CD8-positive, alpha-beta memory T cell (primary cell): ENCODE measurements at regions not wholly inside any gene's neighbourhood (a gene's known extent, or its start where the extent isn't known, plus 50 kb on each side); places are given as distances from the start of the nearest gene placed in this dataset.

Experiments used
- CTCF ChIA-PET: fragments of 350-600 bp; sonication (Branson Sonifier 250); formaldehyde crosslinking; loops from one replicate; lab custom pipeline; 2021; ENCODE audit warnings: antibody characterized with exemption; lab: Charles Lee
- POLR2A ChIA-PET: fragments of 350-600 bp; sonication (Branson Sonifier 250); formaldehyde crosslinking; loops from one replicate; lab custom pipeline; 2021; ENCODE audit warnings: antibody characterized with exemption; lab: Charles Lee
- DNase-seq, 5 donors: peaks; one replicate each; pipeline versions ENCODE4 v3.0.0 to v3.0.0-alpha.2; 2020 to 2022; ENCODE audit warnings: mixed read lengths in 1 of 5
- H3K27ac ChIP-seq: one replicate; pipeline ENCODE4 v1.7.0; 2013; ENCODE audit warnings: low read depth, mild to moderate bottlenecking, low read length, moderate library complexity
- H3K27me3 ChIP-seq: 2 replicates; pipeline ENCODE4 v1.7.0; 2013; ENCODE audit warnings: low read length, mild to moderate bottlenecking; ENCODE audit not compliant: insufficient read depth, poor library complexity, severe bottlenecking
- H3K36me3 ChIP-seq: 2 replicates; pipeline ENCODE4 v1.7.0; 2013; ENCODE audit warnings: mild to moderate bottlenecking, low read length, moderate library complexity; ENCODE audit not compliant: insufficient read depth
- H3K4me1 ChIP-seq: 2 replicates; pipeline ENCODE4 v1.7.0; 2013; ENCODE audit warnings: mild to moderate bottlenecking, low read length, moderate library complexity; ENCODE audit not compliant: insufficient read depth
- H3K4me3 ChIP-seq: 2 replicates; pipeline ENCODE4 v1.7.0; 2013; ENCODE audit warnings: mild to moderate bottlenecking, low read length
- H3K9me3 ChIP-seq: 2 replicates; pipeline ENCODE4 v1.7.0; 2013; ENCODE audit warnings: mild to moderate bottlenecking, low read length
- H3K27ac Mint-ChIP-seq, 8 donors: one replicate each; pipeline ENCODE4 v1.8.0; 2020 to 2021; ENCODE audit warnings: mixed read lengths in 8 of 8, mild to moderate bottlenecking in 6 of 8, inconsistent platforms in 3 of 8, moderate library complexity in 3 of 8
- H3K27me3 Mint-ChIP-seq, 2 donors: one replicate each; pipeline ENCODE4 v1.8.0; 2020 to 2021; ENCODE audit warnings: mixed read lengths in 2 of 2, mild to moderate bottlenecking in 1 of 2, moderate library complexity in 1 of 2
- H3K36me3 Mint-ChIP-seq, 3 donors: one replicate each; pipeline ENCODE4 v1.8.0; 2020 to 2021; ENCODE audit warnings: mixed read lengths in 3 of 3, inconsistent platforms in 1 of 3, mild to moderate bottlenecking in 1 of 3
- H3K4me1 Mint-ChIP-seq, 3 donors: one replicate each; pipeline ENCODE4 v1.8.0; 2020 to 2021; ENCODE audit warnings: mixed read lengths in 3 of 3, inconsistent platforms in 1 of 3, mild to moderate bottlenecking in 1 of 3
- H3K4me3 Mint-ChIP-seq, 7 donors: one replicate each; pipeline ENCODE4 v1.8.0; 2020 to 2021; ENCODE audit warnings: mixed read lengths in 7 of 7, mild to moderate bottlenecking in 6 of 7, moderate library complexity in 4 of 7, inconsistent platforms in 2 of 7
- H3K9me3 Mint-ChIP-seq, 5 donors: one replicate each; pipeline ENCODE4 v1.8.0; 2020 to 2022; ENCODE audit warnings: mixed read lengths in 5 of 5, mild to moderate bottlenecking in 3 of 5, moderate library complexity in 2 of 5, inconsistent platforms in 1 of 5

GRCh38 chr18:72470391-72470790, 73.8 kb downstream of the CBLN2 start:
- POLR2A ChIA-PET = no interaction called here
- H3K4me3 ChIP-seq = no peak overlapping the region
- no peak overlapping the region for H3K27ac ChIP-seq
- no peaks in the 10 kb centered on the region for H3K4me1 Mint-ChIP-seq
- H3K4me1 ChIP-seq = no peaks in the 10 kb centered on the region
- peaks cover 0 to 17% (median 5%) of the 10 kb centered on the region in 5 donors for H3K9me3 Mint-ChIP-seq
- H3K27me3 Mint-ChIP-seq = no peaks in the 10 kb centered on the region
- no peaks in the 10 kb centered on the region for H3K9me3 ChIP-seq
- no peak for DNase-seq
- no peaks in the 10 kb centered on the region for H3K27me3 ChIP-seq
- H3K4me3 Mint-ChIP-seq = no peak overlapping the region
- no peak overlapping the region for H3K27ac Mint-ChIP-seq
- no peaks in the 10 kb centered on the region for H3K36me3 Mint-ChIP-seq
- H3K36me3 ChIP-seq = no peaks in the 10 kb centered on the region
- CTCF ChIA-PET = no interaction called here

GRCh38 chr18:72468021-72468710, 76.0 kb downstream of the CBLN2 start:
- ChIA-PET CTCF (interaction anchor here (1.0 kb wide), 1 partner anchor 31 kb away, joined by 3 read pairs; no protein-coding TSS in a partner anchor), POLR2A (no interaction called here)
- Histone ChIP-seq H3K9me3 (no peaks in the 10 kb centered on the region), H3K36me3 (no peaks in the 10 kb centered on the region), H3K4me1 (no peaks in the 10 kb centered on the region), H3K4me3 (no peak overlapping the region), H3K27ac (no peak overlapping the region), H3K27me3 (no peaks in the 10 kb centered on the region)
- Mint-ChIP-seq H3K27ac (no peak overlapping the region), H3K4me3 (no peak overlapping the region), H3K36me3 (no peaks in the 10 kb centered on the region), H3K4me1 (no peaks in the 10 kb centered on the region), H3K27me3 (no peaks in the 10 kb centered on the region), H3K9me3 (peaks cover 2 to 22% (median 3%) of the 10 kb centered on the region in 5 donors)
- DNase-seq = no peak

GRCh38 chr18:72460210-72460680, 83.9 kb downstream of the CBLN2 start:
- Histone ChIP-seq H3K4me1 (no peaks in the 10 kb centered on the region), H3K27ac (no peak overlapping the region), H3K4me3 (no peak overlapping the region), H3K9me3 (no peaks in the 10 kb centered on the region), H3K36me3 (no peaks in the 10 kb centered on the region), H3K27me3 (no peaks in the 10 kb centered on the region)
- no peak for DNase-seq
- ChIA-PET POLR2A (no interaction called here), CTCF (no interaction called here)
- H3K4me1 Mint-ChIP-seq = no peaks in the 10 kb centered on the region
- no peak overlapping the region for H3K27ac Mint-ChIP-seq
- H3K4me3 Mint-ChIP-seq = no peak overlapping the region
- H3K36me3 Mint-ChIP-seq = no peaks in the 10 kb centered on the region
- H3K9me3 Mint-ChIP-seq = peaks cover 2 to 26% (median 9%) of the 10 kb centered on the region in 5 donors
- no peaks in the 10 kb centered on the region for H3K27me3 Mint-ChIP-seq

- Histone ChIP-seq H3K36me3 (no peaks in the 10 kb centered on the region), H3K27ac (no peak overlapping the region), H3K4me3 (no peak overlapping the region), H3K27me3 (no peaks in the 10 kb centered on the region), H3K9me3 (no peaks in the 10 kb centered on the region), H3K4me1 (no peaks in the 10 kb centered on the region)
- DNase-seq = no peak
- Mint-ChIP-seq H3K27ac (no peak overlapping the region), H3K36me3 (no peaks in the 10 kb centered on the region), H3K4me1 (no peaks in the 10 kb centered on the region), H3K9me3 (peaks cover 2 to 18% (median 13%) of the 10 kb centered on the region in 5 donors), H3K4me3 (no peak overlapping the region), H3K27me3 (no peaks in the 10 kb centered on the region)
- CTCF ChIA-PET = no interaction called here
- POLR2A ChIA-PET = no interaction called here
These were observed 85.9 kb downstream of the CBLN2 start for GRCh38 chr18:72458271-72458670.

GRCh38 chr18:72456802-72457201, 87.3 kb downstream of the CBLN2 start:
- Mint-ChIP-seq H3K36me3 (no peaks in the 10 kb centered on the region), H3K4me3 (no peak overlapping the region), H3K27me3 (no peaks in the 10 kb centered on the region), H3K9me3 (peaks cover 2 to 22% (median 13%) of the 10 kb centered on the region in 5 donors), H3K4me1 (no peaks in the 10 kb centered on the region), H3K27ac (no peak overlapping the region)
- H3K27ac ChIP-seq = no peak overlapping the region
- no peaks in the 10 kb centered on the region for H3K36me3 ChIP-seq
- POLR2A ChIA-PET = no interaction called here
- no peaks in the 10 kb centered on the region for H3K27me3 ChIP-seq
- H3K4me3 ChIP-seq = no peak overlapping the region
- H3K4me1 ChIP-seq = no peaks in the 10 kb centered on the region
- H3K9me3 ChIP-seq = no peaks in the 10 kb centered on the region
- DNase-seq = no peak
- CTCF ChIA-PET = no interaction called here

- no peak overlapping the region for H3K27ac ChIP-seq
- CTCF ChIA-PET = no interaction called here
These were observed 91.8 kb downstream of the CBLN2 start for GRCh38 chr18:72452328-72452727.

GRCh38 chr18:72444798-72445155, 99.4 kb downstream of the CBLN2 start:
- H3K4me1 Mint-ChIP-seq = no peaks in the 10 kb centered on the region
- Histone ChIP-seq H3K27ac (no peak overlapping the region), H3K36me3 (no peaks in the 10 kb centered on the region), H3K4me3 (no peak overlapping the region), H3K9me3 (no peaks in the 10 kb centered on the region), H3K4me1 (no peaks in the 10 kb centered on the region), H3K27me3 (no peaks in the 10 kb centered on the region)
- H3K27me3 Mint-ChIP-seq = no peaks in the 10 kb centered on the region
- H3K9me3 Mint-ChIP-seq = peaks cover 8 to 24% (median 10%) of the 10 kb centered on the region in 5 donors
- ChIA-PET POLR2A (no interaction called here), CTCF (no interaction called here)
- H3K36me3 Mint-ChIP-seq = peaks cover 0 to 1% (median 0%) of the 10 kb centered on the region in 3 donors
- no peak overlapping the region for H3K4me3 Mint-ChIP-seq
- no peak for DNase-seq
- H3K27ac Mint-ChIP-seq = no peak overlapping the region

More at GRCh38 chr18:72452328-72452727, 91.8 kb downstream of the CBLN2 start:
- no peaks in the 10 kb centered on the region for H3K4me1 ChIP-seq
- POLR2A ChIA-PET = no interaction called here
- no peak overlapping the region for H3K4me3 Mint-ChIP-seq
- H3K9me3 Mint-ChIP-seq = peaks cover 7 to 29% (median 18%) of the 10 kb centered on the region in 5 donors
- peaks cover 0 to 1% (median 0%) of the 10 kb centered on the region in 3 donors for H3K36me3 Mint-ChIP-seq
- H3K4me3 ChIP-seq = no peak overlapping the region
- DNase-seq = no peak
- no peaks in the 10 kb centered on the region for H3K27me3 ChIP-seq
- H3K27ac Mint-ChIP-seq = no peak overlapping the region
- H3K9me3 ChIP-seq = no peaks in the 10 kb centered on the region
- H3K4me1 Mint-ChIP-seq = no peaks in the 10 kb centered on the region
- no peaks in the 10 kb centered on the region for H3K36me3 ChIP-seq
- H3K27me3 Mint-ChIP-seq = no peaks in the 10 kb centered on the region

GRCh38 chr18:72444111-72444797, 99.9 kb downstream of the CBLN2 start:
- Histone ChIP-seq H3K4me3 (no peak overlapping the region), H3K9me3 (no peaks in the 10 kb centered on the region), H3K4me1 (no peaks in the 10 kb centered on the region), H3K27me3 (no peaks in the 10 kb centered on the region), H3K36me3 (no peaks in the 10 kb centered on the region), H3K27ac (no peak overlapping the region)
- Mint-ChIP-seq H3K4me3 (no peak overlapping the region), H3K27me3 (no peaks in the 10 kb centered on the region), H3K27ac (no peak overlapping the region), H3K36me3 (peaks cover 0 to 1% (median 0%) of the 10 kb centered on the region in 3 donors), H3K4me1 (no peaks in the 10 kb centered on the region), H3K9me3 (peaks cover 5 to 29% (median 9%) of the 10 kb centered on the region in 5 donors)
- ChIA-PET POLR2A (no interaction called here), CTCF (no interaction called here)
- DNase-seq = no peak
